GM21717 (cell line): ENCODE measurements at regions not wholly inside any gene's neighbourhood (a gene's known extent, or its start where the extent isn't known, plus 50 kb on each side); places are given as distances from the start of the nearest gene placed in this dataset.

Experiments
- ATAC-seq: cut with Tn5 transposase; IDR thresholded peaks from one replicate; pipeline ENCODE4 v1.9.1; 2021; ENCODE audit warnings: mild to moderate bottlenecking, moderate library complexity; ENCODE audit not compliant: unreplicated experiment

DNA sequence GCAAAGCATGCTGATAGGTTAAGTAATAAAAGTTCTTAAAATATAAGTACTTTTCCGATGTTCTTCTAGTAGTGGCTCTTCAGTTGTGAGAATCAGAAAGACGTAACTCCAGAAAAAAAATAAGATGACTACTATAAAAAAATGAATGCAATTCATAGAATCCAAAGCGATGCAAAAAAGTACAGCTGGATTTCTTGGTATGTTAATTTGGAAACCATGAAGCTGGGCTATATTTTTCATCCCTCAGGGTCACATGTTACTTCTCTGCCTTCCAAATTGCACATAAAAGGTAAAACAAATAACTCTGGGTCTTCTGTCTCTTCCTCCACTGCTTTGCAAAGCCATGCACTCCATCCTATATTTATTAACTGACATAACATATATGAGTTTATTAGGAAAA lies 843.9 kb upstream of the DPPA4 start:
- no peak for ATAC-seq

GRCh38 chr3:110184536-110184935 lies 847.2 kb upstream of the DPPA4 start:
- no peak for ATAC-seq

DNA sequence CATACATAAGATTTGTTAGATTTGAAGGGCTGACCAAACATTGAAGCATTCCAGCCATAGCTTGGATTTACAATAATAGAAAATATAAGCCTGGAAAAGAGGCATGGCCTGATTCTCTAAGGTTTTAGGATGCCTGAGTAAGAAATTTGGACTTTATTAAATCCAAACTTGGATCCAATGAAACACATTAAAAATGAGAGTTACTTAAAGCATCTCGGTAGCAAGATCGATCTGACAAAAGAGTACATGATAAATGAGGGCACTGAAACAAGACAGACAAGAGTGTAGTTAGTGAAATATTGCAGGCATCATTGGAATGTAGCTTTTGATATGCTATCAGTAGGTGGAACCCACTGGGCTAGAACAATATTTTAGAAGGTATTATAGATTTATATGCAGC lies 855.7 kb upstream of the DPPA4 start:
- no peak for ATAC-seq

- ATAC-seq, result no peak
Measured at GRCh38 chr3:110198717-110199587, 861.6 kb upstream of the DPPA4 start.

DNA sequence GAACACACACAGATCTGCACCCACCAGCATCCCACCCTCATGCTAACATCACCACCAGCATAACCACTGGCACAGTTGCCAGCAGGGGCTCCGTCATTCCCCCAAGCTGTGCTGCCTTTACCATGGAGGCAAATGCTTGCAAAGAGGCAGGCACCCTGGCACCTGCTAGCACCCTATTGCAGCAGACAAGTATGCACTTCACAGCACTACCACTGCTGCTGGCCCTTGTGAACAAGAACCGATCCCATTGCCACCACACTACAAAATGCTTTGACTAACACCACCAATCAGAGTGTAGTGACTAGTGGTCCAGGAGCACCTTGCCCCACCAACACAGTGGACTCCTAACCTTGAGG lies 862.2 kb upstream of the DPPA4 start:
- no peak for ATAC-seq

- no peak for ATAC-seq
Measured at GRCh38 chr3:110210086-110210660, 861.4 kb upstream of the NECTIN3 start.

- no peak for ATAC-seq
Measured at GRCh38 chr3:110226645-110227044, 845.0 kb upstream of the NECTIN3 start.

DNA sequence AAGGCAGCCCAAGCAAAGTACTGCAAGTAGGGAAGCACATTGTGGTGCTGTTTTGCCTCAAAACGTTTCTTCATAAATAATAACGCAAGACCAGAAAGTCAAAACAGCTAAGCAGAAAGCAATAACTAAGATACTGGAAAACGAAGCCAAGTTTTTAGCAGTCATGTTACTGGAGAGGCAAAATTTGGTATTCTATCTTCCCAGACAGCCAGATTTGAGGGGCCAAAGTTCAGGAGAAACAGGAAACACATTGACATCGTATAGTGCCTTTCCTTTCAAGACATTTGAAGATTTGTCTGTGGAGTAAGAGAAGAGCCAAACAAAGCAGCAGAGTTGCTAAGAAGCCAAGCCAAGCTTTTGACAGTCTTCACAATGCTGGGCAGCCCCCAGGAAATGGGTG lies 843.6 kb upstream of the NECTIN3 start:
- ATAC-seq, result no peak

DNA sequence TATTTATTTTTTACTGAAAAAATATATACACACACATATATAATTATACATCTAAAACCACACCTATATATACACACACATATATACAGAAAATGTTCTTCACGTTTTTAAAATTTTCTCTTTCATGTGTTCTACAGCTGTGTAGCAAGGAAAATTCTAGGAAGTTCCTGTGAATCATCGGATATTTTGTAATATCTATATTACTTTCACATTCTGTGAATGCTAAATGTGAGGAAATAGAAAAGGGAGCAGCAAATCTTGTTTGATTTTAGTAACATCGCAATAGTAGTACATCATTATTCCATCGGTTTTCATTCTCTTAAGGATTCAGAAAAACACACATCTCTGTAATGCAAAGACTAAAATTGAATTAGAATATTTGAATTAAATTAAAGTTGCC lies 836.8 kb upstream of the NECTIN3 start:
- ATAC-seq, result no peak

GRCh38 chr3:110236976-110237610 lies 834.5 kb upstream of the NECTIN3 start:
- no peak for ATAC-seq

DNA sequence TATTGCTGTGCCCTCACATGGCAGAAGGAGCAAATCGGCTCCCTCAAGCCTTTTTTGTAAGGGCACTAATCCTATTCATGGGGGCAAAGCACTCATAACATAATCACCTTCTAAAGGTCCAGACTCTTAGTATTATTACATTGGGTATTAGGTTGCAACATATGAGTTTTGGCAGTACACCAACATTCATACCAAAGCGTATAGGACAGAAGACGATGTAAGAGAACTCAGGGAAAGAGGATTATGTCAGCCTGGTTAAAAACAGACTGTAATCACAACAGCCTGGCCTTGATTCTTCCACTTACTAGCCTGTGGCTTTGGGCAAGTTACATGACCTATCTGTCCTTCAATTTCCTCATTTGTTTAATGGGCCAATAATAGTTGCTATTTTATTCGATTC lies 828.5 kb upstream of the NECTIN3 start:
- ATAC-seq, result no peak

DNA sequence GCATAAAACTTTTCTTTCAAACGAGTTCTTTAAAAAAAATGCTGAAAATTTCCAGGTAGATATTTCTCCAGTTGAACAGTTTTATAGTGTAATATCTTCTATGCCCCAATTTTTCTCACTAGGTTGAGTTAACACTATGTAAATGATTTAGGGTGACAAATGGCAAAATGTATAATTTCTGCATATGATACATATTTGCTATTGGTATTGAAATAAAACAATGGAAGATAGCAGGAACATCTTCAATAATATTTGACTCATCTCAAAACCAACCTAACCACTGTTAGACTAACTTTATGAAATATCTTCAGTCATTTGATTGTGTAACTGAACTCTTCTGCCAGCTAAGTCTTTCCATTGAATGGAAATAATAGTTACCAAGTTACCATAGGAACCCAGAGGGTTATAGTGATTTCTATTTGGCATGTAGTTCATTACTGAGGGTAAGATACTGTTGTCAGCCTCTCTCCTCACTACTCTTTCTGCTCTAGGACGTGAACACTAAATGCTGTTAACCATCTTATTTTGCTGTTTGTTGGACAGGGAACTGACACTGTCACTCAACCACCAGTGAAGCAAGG lies 824.7 kb upstream of the NECTIN3 start:
- ATAC-seq, result no peak

GRCh38 chr3:110248666-110249065 lies 823.0 kb upstream of the NECTIN3 start:
- ATAC-seq, result no peak

DNA sequence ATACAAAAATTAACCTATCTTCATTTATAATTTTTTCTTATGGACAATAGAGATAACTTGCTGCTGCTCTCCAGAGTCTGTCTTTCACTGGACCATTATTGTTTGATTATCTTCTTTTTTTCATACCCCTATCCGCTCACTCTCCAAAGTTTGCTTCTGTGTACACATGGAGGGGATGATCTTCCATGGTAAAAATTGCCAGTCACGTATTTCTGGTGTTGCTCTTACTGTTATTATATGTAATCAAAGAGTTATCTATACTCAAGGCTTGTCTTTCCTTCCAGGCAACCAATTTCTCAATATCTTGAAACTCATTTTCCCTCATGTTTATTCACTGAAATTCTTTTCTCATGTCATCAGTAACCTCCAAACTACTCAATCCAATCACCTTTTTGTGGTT lies 817.8 kb upstream of the NECTIN3 start:
- ATAC-seq, result no peak

GRCh38 chr3:110254591-110254990 lies 817.0 kb upstream of the NECTIN3 start:
- no peak for ATAC-seq

GRCh38 chr3:110261141-110261540 lies 810.5 kb upstream of the NECTIN3 start:
- ATAC-seq, result no peak

GRCh38 chr3:110262896-110263295 lies 808.7 kb upstream of the NECTIN3 start:
- no peak for ATAC-seq

DNA sequence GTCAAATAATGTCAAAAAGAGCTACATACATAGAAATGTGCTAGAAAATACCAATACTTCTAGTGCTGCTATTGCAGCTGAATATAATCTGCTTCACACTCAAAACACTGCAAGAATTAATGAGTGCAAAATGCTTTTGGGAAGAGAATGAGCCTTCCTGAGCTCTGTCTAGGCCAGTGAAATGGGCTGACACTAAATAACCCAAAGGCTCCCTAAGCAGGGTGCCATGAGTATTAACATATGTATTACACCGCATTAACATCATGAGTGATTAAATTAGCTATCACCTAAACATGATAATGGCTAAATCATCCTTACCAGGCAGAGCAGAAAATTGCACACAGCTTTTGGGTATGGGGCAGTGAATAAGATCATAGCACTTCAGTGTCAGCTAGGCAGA lies 806.3 kb upstream of the NECTIN3 start:
- no peak for ATAC-seq

- ATAC-seq, result no peak
Measured at GRCh38 chr3:110267304-110267845, 804.2 kb upstream of the NECTIN3 start.

GRCh38 chr3:110272525-110272924 lies 799.1 kb upstream of the NECTIN3 start:
- ATAC-seq, result no peak

GRCh38 chr3:110291886-110292501 lies 779.6 kb upstream of the NECTIN3 start:
- ATAC-seq, result no peak
